ENCODE measurements at regions not wholly inside any gene's neighbourhood (a gene's known extent, or its start where the extent isn't known, plus 50 kb on each side); places are given as distances from the start of the nearest gene placed in this dataset.

- Histone ChIP-seq H3K9me3 (ENCODE audit: control insufficient read depth, insufficient read depth, low read length) (no peaks in the 10 kb centered on the region), H3K4me1 (ENCODE audit: control insufficient read depth, insufficient read depth, low read length) (no peaks in the 10 kb centered on the region), H3K36me3 (ENCODE audit: control insufficient read depth, insufficient read depth, low read length) (no peaks in the 10 kb centered on the region), H3K4me3 (ENCODE audit: low read length) (no peak overlapping the region), H3K27me3 (ENCODE audit: control insufficient read depth, insufficient read depth, low read length) (no peaks in the 10 kb centered on the region), H3K27ac (ENCODE audit: low read length) (no peak overlapping the region)
- no peak for DNase-seq (ENCODE audit: low read depth, low spot score)
- no CpG with 5 or more reads among the region's 1 CpG for WGBS (ENCODE audit: insufficient coverage, insufficient read length)
Measured at GRCh38 chr5:99308131-99308530, 379.3 kb upstream of the CHD1 start.

- Histone ChIP-seq H3K9me3 (ENCODE audit: control insufficient read depth, insufficient read depth, low read length) (no peaks in the 10 kb centered on the region), H3K27me3 (ENCODE audit: control insufficient read depth, insufficient read depth, low read length) (no peaks in the 10 kb centered on the region), H3K27ac (ENCODE audit: low read length) (no peak overlapping the region), H3K36me3 (ENCODE audit: control insufficient read depth, insufficient read depth, low read length) (no peaks in the 10 kb centered on the region), H3K4me1 (ENCODE audit: control insufficient read depth, insufficient read depth, low read length) (no peaks in the 10 kb centered on the region), H3K4me3 (ENCODE audit: low read length) (no peak overlapping the region)
- whole genome bisulfite sequencing (ENCODE audit: insufficient coverage, insufficient read length) = no CpG with 5 or more reads among the region's 4 CpGs
- no peak for DNase-seq (ENCODE audit: low read depth, low spot score)
Measured at GRCh38 chr5:99305045-99305580, 376.3 kb upstream of the CHD1 start.

- Histone ChIP-seq H3K4me3 (ENCODE audit: low read length) (no peak overlapping the region), H3K4me1 (ENCODE audit: control insufficient read depth, insufficient read depth, low read length) (no peaks in the 10 kb centered on the region), H3K9me3 (ENCODE audit: control insufficient read depth, insufficient read depth, low read length) (no peaks in the 10 kb centered on the region), H3K27ac (ENCODE audit: low read length) (no peak overlapping the region), H3K36me3 (ENCODE audit: control insufficient read depth, insufficient read depth, low read length) (no peaks in the 10 kb centered on the region), H3K27me3 (ENCODE audit: control insufficient read depth, insufficient read depth, low read length) (no peaks in the 10 kb centered on the region)
- no peak for DNase-seq (ENCODE audit: low read depth, low spot score)
- no CpG with 5 or more reads among the region's 1 CpG for WGBS (ENCODE audit: insufficient coverage, insufficient read length)
Measured at GRCh38 chr5:99285606-99286005, 356.8 kb upstream of the CHD1 start.

GRCh38 chr5:99275128-99275527 lies 346.3 kb upstream of the CHD1 start:
- H3K4me1 ChIP-seq (ENCODE audit: control insufficient read depth, insufficient read depth, low read length) = no peaks in the 10 kb centered on the region
- no peak overlapping the region for H3K27ac ChIP-seq (ENCODE audit: low read length)
- H3K4me3 ChIP-seq (ENCODE audit: low read length) = no peak overlapping the region
- no peak for DNase-seq (ENCODE audit: low read depth, low spot score)
- H3K27me3 ChIP-seq (ENCODE audit: control insufficient read depth, insufficient read depth, low read length) = no peaks in the 10 kb centered on the region
- no CpG with 5 or more reads among the region's 1 CpG for WGBS (ENCODE audit: insufficient coverage, insufficient read length)
- no peaks in the 10 kb centered on the region for H3K9me3 ChIP-seq (ENCODE audit: control insufficient read depth, insufficient read depth, low read length)
- H3K36me3 ChIP-seq (ENCODE audit: control insufficient read depth, insufficient read depth, low read length) = no peaks in the 10 kb centered on the region

GRCh38 chr5:99272576-99272975 lies 343.8 kb upstream of the CHD1 start:
- Histone ChIP-seq H3K4me1 (ENCODE audit: control insufficient read depth, insufficient read depth, low read length) (no peaks in the 10 kb centered on the region), H3K36me3 (ENCODE audit: control insufficient read depth, insufficient read depth, low read length) (no peaks in the 10 kb centered on the region), H3K27me3 (ENCODE audit: control insufficient read depth, insufficient read depth, low read length) (no peaks in the 10 kb centered on the region), H3K9me3 (ENCODE audit: control insufficient read depth, insufficient read depth, low read length) (no peaks in the 10 kb centered on the region), H3K27ac (ENCODE audit: low read length) (no peak overlapping the region), H3K4me3 (ENCODE audit: low read length) (no peak overlapping the region)
- DNase-seq (ENCODE audit: low read depth, low spot score) = no peak
- no CpG with 5 or more reads among the region's 2 CpGs for WGBS (ENCODE audit: insufficient coverage, insufficient read length)

- no CpG with 5 or more reads among the region's 2 CpGs for WGBS (ENCODE audit: insufficient coverage, insufficient read length)
Measured at GRCh38 chr5:99258819-99259218, 330.0 kb upstream of the CHD1 start.

DNA sequence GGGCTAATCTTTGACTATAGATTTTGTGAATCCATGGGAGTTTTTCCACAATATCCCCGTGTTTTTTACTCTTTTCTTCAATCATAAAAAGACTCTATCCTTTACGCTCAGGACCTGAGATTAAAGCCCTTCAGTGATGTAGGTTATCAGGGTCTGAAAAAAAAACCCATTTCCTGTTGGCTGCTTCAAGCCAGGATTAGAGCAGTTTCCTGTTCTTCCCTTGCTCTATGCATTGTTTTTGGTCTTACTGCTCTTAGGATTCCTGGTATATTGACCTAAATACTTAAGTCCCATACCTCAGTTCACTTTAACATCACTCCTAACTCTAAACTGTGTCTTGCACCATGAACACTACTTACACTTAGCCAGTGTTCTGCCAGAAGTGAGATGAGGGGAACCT lies 319.3 kb upstream of the CHD1 start:
- no peak overlapping the region for H3K27ac ChIP-seq (ENCODE audit: low read length)
- H3K9me3 ChIP-seq (ENCODE audit: control insufficient read depth, insufficient read depth, low read length) = no peaks in the 10 kb centered on the region
- H3K4me1 ChIP-seq (ENCODE audit: control insufficient read depth, insufficient read depth, low read length) = no peaks in the 10 kb centered on the region
- no CpG with 5 or more reads among the region's 2 CpGs for WGBS (ENCODE audit: insufficient coverage, insufficient read length)
- H3K27me3 ChIP-seq (ENCODE audit: control insufficient read depth, insufficient read depth, low read length) = no peaks in the 10 kb centered on the region
- no peak overlapping the region for H3K4me3 ChIP-seq (ENCODE audit: low read length)
- H3K36me3 ChIP-seq (ENCODE audit: control insufficient read depth, insufficient read depth, low read length) = no peaks in the 10 kb centered on the region
- no peak for DNase-seq (ENCODE audit: low read depth, low spot score)

More at GRCh38 chr5:99258819-99259218, 330.0 kb upstream of the CHD1 start:
- H3K9me3 ChIP-seq (ENCODE audit: control insufficient read depth, insufficient read depth, low read length) = no peaks in the 10 kb centered on the region
- no peaks in the 10 kb centered on the region for H3K27me3 ChIP-seq (ENCODE audit: control insufficient read depth, insufficient read depth, low read length)
- H3K4me3 ChIP-seq (ENCODE audit: low read length) = no peak overlapping the region
- no peaks in the 10 kb centered on the region for H3K36me3 ChIP-seq (ENCODE audit: control insufficient read depth, insufficient read depth, low read length)
- DNase-seq (ENCODE audit: low read depth, low spot score) = no peak
- no peak overlapping the region for H3K27ac ChIP-seq (ENCODE audit: low read length)
- no peaks in the 10 kb centered on the region; the same call in 1 of the 2 replicates for H3K4me1 ChIP-seq (ENCODE audit: control insufficient read depth, insufficient read depth, low read length)

DNA sequence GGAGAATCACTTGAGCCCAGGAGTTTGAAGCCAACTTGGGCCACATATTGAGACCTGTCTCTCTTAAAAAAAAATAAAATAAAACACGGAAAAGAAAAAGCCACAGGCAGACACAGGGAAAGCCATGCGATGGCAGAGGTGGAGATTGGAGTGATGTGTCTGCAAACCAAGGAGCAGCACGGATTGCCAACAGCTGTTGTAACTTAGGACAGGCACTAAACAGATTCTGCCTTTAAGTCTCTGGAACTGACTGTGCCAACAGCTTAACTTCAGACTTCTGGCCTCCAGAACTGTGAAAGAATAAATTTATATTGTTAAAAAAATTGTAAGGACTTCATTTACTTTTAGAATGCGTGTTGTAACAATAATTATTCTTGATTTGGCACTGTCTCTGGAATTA lies 318.5 kb upstream of the CHD1 start:
- H3K27me3 ChIP-seq (ENCODE audit: control insufficient read depth, insufficient read depth, low read length) = no peaks in the 10 kb centered on the region
- H3K27ac ChIP-seq (ENCODE audit: low read length) = no peak overlapping the region
- no peaks in the 10 kb centered on the region for H3K4me1 ChIP-seq (ENCODE audit: control insufficient read depth, insufficient read depth, low read length)
- WGBS (ENCODE audit: insufficient coverage, insufficient read length) = no CpG with 5 or more reads among the region's 4 CpGs
- no peak for DNase-seq (ENCODE audit: low read depth, low spot score)
- H3K9me3 ChIP-seq (ENCODE audit: control insufficient read depth, insufficient read depth, low read length) = no peaks in the 10 kb centered on the region
- no peak overlapping the region for H3K4me3 ChIP-seq (ENCODE audit: low read length)
- no peaks in the 10 kb centered on the region for H3K36me3 ChIP-seq (ENCODE audit: control insufficient read depth, insufficient read depth, low read length)

GRCh38 chr5:99243111-99243510 lies 314.3 kb upstream of the CHD1 start:
- H3K4me1 ChIP-seq (ENCODE audit: control insufficient read depth, insufficient read depth, low read length) = no peaks in the 10 kb centered on the region
- WGBS (ENCODE audit: insufficient coverage, insufficient read length) = no CpG with 5 or more reads among the region's 1 CpG
- no peak overlapping the region for H3K27ac ChIP-seq (ENCODE audit: low read length)
- H3K4me3 ChIP-seq (ENCODE audit: low read length) = no peak overlapping the region
- no peaks in the 10 kb centered on the region for H3K9me3 ChIP-seq (ENCODE audit: control insufficient read depth, insufficient read depth, low read length)
- DNase-seq (ENCODE audit: low read depth, low spot score) = no peak
- H3K36me3 ChIP-seq (ENCODE audit: control insufficient read depth, insufficient read depth, low read length) = no peaks in the 10 kb centered on the region
- H3K27me3 ChIP-seq (ENCODE audit: control insufficient read depth, insufficient read depth, low read length) = no peaks in the 10 kb centered on the region

DNA sequence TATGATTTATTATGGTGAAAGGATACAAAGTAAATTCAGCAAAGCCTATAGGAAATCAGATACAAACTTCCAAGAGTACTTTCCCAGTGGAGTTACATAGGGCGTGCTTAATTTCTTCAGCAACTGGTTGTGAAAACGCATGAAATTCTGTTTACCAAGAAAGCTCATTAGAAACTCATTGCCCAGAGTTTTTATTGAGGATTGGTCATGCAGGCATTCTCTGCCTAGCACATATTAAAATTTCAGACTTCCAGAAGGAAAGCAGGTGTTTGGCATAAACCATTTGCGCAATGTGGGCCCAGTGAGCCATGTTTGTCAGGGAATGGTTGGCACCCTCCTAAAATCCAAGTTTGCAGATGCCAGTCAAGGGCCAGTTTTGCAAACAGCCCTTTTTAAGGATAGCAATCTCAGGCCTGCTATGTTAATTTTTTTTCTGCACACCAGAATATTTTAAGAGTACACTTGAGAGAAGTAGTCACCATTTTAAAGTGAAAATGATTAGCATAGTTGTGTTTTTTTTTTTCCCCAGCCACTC lies 311.1 kb upstream of the CHD1 start:
- no peaks in the 10 kb centered on the region for H3K36me3 ChIP-seq (ENCODE audit: control insufficient read depth, insufficient read depth, low read length)
- WGBS (ENCODE audit: insufficient coverage, insufficient read length) = no CpG with 5 or more reads among the region's 3 CpGs
- H3K27me3 ChIP-seq (ENCODE audit: control insufficient read depth, insufficient read depth, low read length) = no peaks in the 10 kb centered on the region
- H3K4me1 ChIP-seq (ENCODE audit: control insufficient read depth, insufficient read depth, low read length) = no peaks in the 10 kb centered on the region
- H3K27ac ChIP-seq (ENCODE audit: low read length) = no peak overlapping the region
- H3K9me3 ChIP-seq (ENCODE audit: control insufficient read depth, insufficient read depth, low read length) = no peaks in the 10 kb centered on the region
- no peak overlapping the region for H3K4me3 ChIP-seq (ENCODE audit: low read length)
- DNase-seq (ENCODE audit: low read depth, low spot score) = no peak

DNA sequence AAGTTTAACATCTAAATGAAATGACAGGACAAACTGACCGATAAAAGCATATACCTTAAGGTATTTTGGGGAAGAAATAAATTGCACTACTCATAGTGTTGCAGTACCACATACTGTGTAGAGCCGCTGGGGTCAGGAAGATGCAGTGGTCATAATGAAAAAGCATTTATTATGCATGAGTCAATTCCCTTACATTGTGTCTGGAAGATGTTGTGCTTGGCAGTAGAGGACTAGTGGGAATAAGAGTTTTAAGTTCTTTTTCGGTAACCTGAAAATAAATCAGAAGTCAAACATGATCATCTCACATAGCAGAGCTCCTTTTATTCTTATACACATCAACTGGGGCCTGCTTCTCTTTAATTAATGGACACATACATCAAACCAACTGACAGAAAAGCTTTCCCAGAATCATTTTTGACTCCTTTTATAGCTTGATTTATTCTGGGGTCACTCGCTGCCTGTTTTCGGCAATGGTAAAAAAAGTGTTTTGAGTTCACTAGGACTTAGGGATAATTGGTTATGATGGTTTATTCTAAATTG lies 262.5 kb upstream of the CHD1 start:
- no peak overlapping the region for H3K4me3 ChIP-seq (ENCODE audit: low read length)
- WGBS (ENCODE audit: insufficient coverage, insufficient read length) = no CpG with 5 or more reads among the region's 5 CpGs
- H3K4me1 ChIP-seq (ENCODE audit: control insufficient read depth, insufficient read depth, low read length) = no peaks in the 10 kb centered on the region
- H3K9me3 ChIP-seq (ENCODE audit: control insufficient read depth, insufficient read depth, low read length) = no peaks in the 10 kb centered on the region
- DNase-seq (ENCODE audit: low read depth, low spot score) = no peak
- H3K27me3 ChIP-seq (ENCODE audit: control insufficient read depth, insufficient read depth, low read length) = no peaks in the 10 kb centered on the region
- H3K36me3 ChIP-seq (ENCODE audit: control insufficient read depth, insufficient read depth, low read length) = no peaks in the 10 kb centered on the region
- H3K27ac ChIP-seq (ENCODE audit: low read length) = no peak overlapping the region
